H9 (cell line): ENCODE measurements at regions not wholly inside any gene's neighbourhood (a gene's known extent, or its start where the extent isn't known, plus 50 kb on each side); places are given as distances from the start of the nearest gene placed in this dataset.

Experiments used
- DNase-seq: peaks from one replicate; pipeline ENCODE4 v3.0.0-alpha.2; 2017
- H2AFZ ChIP-seq: one replicate; pipeline ENCODE4 v1.6.1; 2013; ENCODE audit warnings: mild to moderate bottlenecking, low read length, control low read depth, moderate library complexity
- H2AK5ac ChIP-seq: 2 replicates; pipeline ENCODE4 v1.6.1; 2013; ENCODE audit warnings: low read length, control low read depth, mixed read lengths; ENCODE audit not compliant: insufficient read length
- H2BK120ac ChIP-seq: one replicate; pipeline ENCODE4 v1.6.1; 2013; ENCODE audit warnings: low read depth, mild to moderate bottlenecking, low read length, control low read depth, inconsistent platforms; ENCODE audit not compliant: poor library complexity, severe bottlenecking
- H2BK12ac ChIP-seq: 2 replicates; pipeline ENCODE4 v1.6.1; 2013; ENCODE audit warnings: low read length, control low read depth, mixed read lengths, low read depth; ENCODE audit not compliant: insufficient read length
- H2BK15ac ChIP-seq: 2 replicates; pipeline ENCODE4 v1.6.1; 2013; ENCODE audit warnings: low read depth, low read length, control low read depth
- H2BK20ac ChIP-seq: one replicate; pipeline ENCODE4 v1.6.1; 2013; ENCODE audit warnings: low read depth, mild to moderate bottlenecking, low read length, control low read depth, inconsistent platforms; ENCODE audit not compliant: poor library complexity, severe bottlenecking
- H2BK5ac ChIP-seq: 2 replicates; pipeline ENCODE4 v1.6.1; 2013; ENCODE audit warnings: low read length, control low read depth, mixed read lengths; ENCODE audit not compliant: insufficient read length
- H3K14ac ChIP-seq: 2 replicates; pipeline ENCODE4 v1.6.1; 2013; ENCODE audit warnings: low read length, control low read depth; ENCODE audit not compliant: insufficient read depth
- H3K18ac ChIP-seq: 2 replicates; pipeline ENCODE4 v1.6.1; 2013; ENCODE audit warnings: low read depth, mild to moderate bottlenecking, mixed read lengths, low read length, control low read depth; ENCODE audit not compliant: insufficient read length
- H3K23ac ChIP-seq: 2 replicates; pipeline ENCODE4 v1.6.1; 2013; ENCODE audit warnings: low read length, control low read depth, mixed read lengths, low read depth; ENCODE audit not compliant: insufficient read length
- H3K23me2 ChIP-seq: 2 replicates; pipeline ENCODE4 v1.6.1; 2013; ENCODE audit warnings: low read depth, mild to moderate bottlenecking, mixed read lengths, low read length, control low read depth; ENCODE audit not compliant: insufficient read length, poor library complexity, severe bottlenecking
- H3K27ac ChIP-seq: 2 replicates; pipeline ENCODE4 v1.5.1; 2013; ENCODE audit warnings: low read length, control low read depth, mixed read lengths, low read depth; ENCODE audit not compliant: insufficient read length
- H3K27me3 ChIP-seq: 2 replicates; pipeline ENCODE4 v1.6.1; 2013; ENCODE audit warnings: low read length, control low read depth, inconsistent platforms; ENCODE audit not compliant: insufficient read depth
- H3K4ac ChIP-seq: 2 replicates; pipeline ENCODE4 v1.6.1; 2013; ENCODE audit warnings: low read depth, mild to moderate bottlenecking, control low read depth, inconsistent platforms, low read length, moderate library complexity
- H3K4me1 ChIP-seq: 2 replicates; pipeline ENCODE4 v1.6.1; 2013; ENCODE audit warnings: low read length, control low read depth, inconsistent platforms; ENCODE audit not compliant: insufficient read depth
- H3K4me2 ChIP-seq: 2 replicates; pipeline ENCODE4 v1.6.1; 2013; ENCODE audit warnings: low read length, control low read depth, mixed read lengths; ENCODE audit not compliant: insufficient read length, insufficient read depth
- H3K56ac ChIP-seq: 2 replicates; pipeline ENCODE4 v1.6.1; 2013; ENCODE audit warnings: low read depth, mild to moderate bottlenecking, mixed read lengths, low read length, control low read depth; ENCODE audit not compliant: insufficient read length
- H3K79me1 ChIP-seq: 2 replicates; pipeline ENCODE4 v1.6.1; 2013; ENCODE audit warnings: low read depth, mild to moderate bottlenecking, moderate library complexity, low read length, control low read depth, inconsistent platforms; ENCODE audit not compliant: insufficient read depth, poor library complexity, severe bottlenecking
- H3K79me2 ChIP-seq: 2 replicates; pipeline ENCODE4 v1.6.1; 2013; ENCODE audit warnings: low read length, control low read depth, inconsistent platforms; ENCODE audit not compliant: insufficient read depth
- H3K9ac ChIP-seq: 2 replicates; pipeline ENCODE4 v1.6.1; 2013; ENCODE audit warnings: low read length, control low read depth, mixed read lengths; ENCODE audit not compliant: insufficient read length; ENCODE audit errors: extremely low read depth
- H3K9me3 ChIP-seq: one replicate; pipeline ENCODE4 v1.6.1; 2013; ENCODE audit warnings: low read depth, low read length, inconsistent platforms; ENCODE audit not compliant: control insufficient read depth
- H3T11ph ChIP-seq: one replicate; pipeline ENCODE4 v1.6.1; 2013; ENCODE audit warnings: mild to moderate bottlenecking, low read length, control low read depth, inconsistent platforms
- H4K20me1 ChIP-seq: one replicate; pipeline ENCODE4 v1.6.1; 2013; ENCODE audit not compliant: control insufficient read depth, insufficient read length, insufficient read depth
- H4K5ac ChIP-seq: 2 replicates; pipeline ENCODE4 v1.6.1; 2013; ENCODE audit warnings: low read depth, mild to moderate bottlenecking, mixed read lengths, low read length, control low read depth; ENCODE audit not compliant: insufficient read length
- H4K8ac ChIP-seq: replicated peaks from 2 replicates; pipeline ENCODE4 v1.6.1; 2013; ENCODE audit warnings: low read length, control low read depth, mixed read lengths, low read depth; ENCODE audit not compliant: insufficient read length
- H4K91ac ChIP-seq: 2 replicates; pipeline ENCODE4 v1.6.1; 2013; ENCODE audit warnings: low read depth, mild to moderate bottlenecking, moderate library complexity, mixed read lengths, low read length, control low read depth; ENCODE audit not compliant: insufficient read length
- H3K27ac Mint-ChIP-seq, 3 experiments: 2 replicates in 2 of 3; 3 replicates in 1 of 3; pipeline ENCODE4 v1.8.0; 2020 to 2021; ENCODE audit warnings: mixed read lengths in 3 of 3, mild to moderate bottlenecking in 1 of 3, moderate library complexity in 1 of 3
- H3K27me3 Mint-ChIP-seq: 2 replicates; pipeline ENCODE4 v1.8.0; 2021; ENCODE audit warnings: low read depth, mild to moderate bottlenecking, moderate library complexity, mixed read lengths
- H3K36me3 Mint-ChIP-seq, 3 experiments: 2 replicates in 2 of 3; 3 replicates in 1 of 3; pipeline ENCODE4 v1.8.0; 2020 to 2021; ENCODE audit warnings: low read depth in 3 of 3, mixed read lengths in 3 of 3; ENCODE audit not compliant: insufficient read depth in 1 of 3
- H3K4me1 Mint-ChIP-seq, 2 experiments: 2 replicates each; pipeline ENCODE4 v1.8.0; 2020; ENCODE audit warnings: mixed read lengths in 2 of 2
- H3K4me3 Mint-ChIP-seq, 2 experiments: 2 replicates in 1 of 2; 3 replicates in 1 of 2; pipeline ENCODE4 v1.8.0; 2020 to 2021; ENCODE audit warnings: mild to moderate bottlenecking in 2 of 2, mixed read lengths in 2 of 2, moderate library complexity in 1 of 2
- H3K9me3 Mint-ChIP-seq, 2 experiments: 2 replicates in 1 of 2; 3 replicates in 1 of 2; pipeline ENCODE4 v1.8.0; 2020; ENCODE audit warnings: mild to moderate bottlenecking in 2 of 2, mixed read lengths in 2 of 2, moderate library complexity in 1 of 2
- CTCF ChIP-seq: fragments of 200-600 bp; sonication (generic); conservative IDR thresholded peaks from 3 replicates; pipeline ENCODE4 v1.8.0; 2021; ENCODE audit warnings: antibody characterized with exemption, mild to moderate bottlenecking
- WGBS: extraction: QIAGEN DNeasy Blood & Tissue Kit; methylation state at CpG from one replicate; pipeline ENCODE4 v1.1.7; 2013; ENCODE audit warnings: missing lambda C conversion rate, low lambda C conversion rate, mixed read lengths; ENCODE audit not compliant: insufficient read length; ENCODE audit errors: extremely low coverage; 5-methylcytosine and 5-hydroxymethylcytosine counted together

GRCh38 chr13:91272235-91272777 lies 75.2 kb upstream of the MIR17HG start:
- Histone ChIP-seq H3K27me3 (no peaks in the 10 kb centered on the region), H4K8ac (no peak overlapping the region), H3K4ac (no peak overlapping the region), H3K4me2 (no peak overlapping the region), H3K56ac (no peak overlapping the region), H3K79me2 (no peaks in the 10 kb centered on the region), H4K91ac (no peak overlapping the region), H3K14ac (no peak overlapping the region), H2BK20ac (no peak overlapping the region), H2BK120ac (no peak overlapping the region), H3K27ac (no peak overlapping the region), H3K9ac (no peak overlapping the region), H2BK12ac (no peak overlapping the region), H2AFZ (no peak overlapping the region), H2BK5ac (no peak overlapping the region), H3K18ac (no peak overlapping the region), H3K23me2 (no peaks in the 10 kb centered on the region), H4K20me1 (no peaks in the 10 kb centered on the region), H4K5ac (no peak overlapping the region), H3K79me1 (no peaks in the 10 kb centered on the region), H2AK5ac (no peak overlapping the region), H3K9me3 (no peaks in the 10 kb centered on the region), H3T11ph (no peak overlapping the region), H3K23ac (no peak overlapping the region), H2BK15ac (no peak overlapping the region), H3K4me1 (no peaks in the 10 kb centered on the region)
- Mint-ChIP-seq H3K4me1 (no peaks in the 10 kb centered on the region), H3K27me3 (no peaks in the 10 kb centered on the region), H3K27ac (no peak overlapping the region), H3K4me3 (no peak overlapping the region), H3K36me3 (no peaks in the 10 kb centered on the region), H3K9me3 (peaks cover 0 to 4% of the 10 kb centered on the region in 2 experiments; a peak in 2 of 5 replicates)
- no peak for TF ChIP-seq CTCF
- no peak for DNase-seq
- no CpG with 5 or more reads among the region's 9 CpGs for WGBS
